ENCODE measurements at regions not wholly inside any gene's neighbourhood (a gene's known extent, or its start where the extent isn't known, plus 50 kb on each side); places are given as distances from the start of the nearest gene placed in this dataset.

DNA sequence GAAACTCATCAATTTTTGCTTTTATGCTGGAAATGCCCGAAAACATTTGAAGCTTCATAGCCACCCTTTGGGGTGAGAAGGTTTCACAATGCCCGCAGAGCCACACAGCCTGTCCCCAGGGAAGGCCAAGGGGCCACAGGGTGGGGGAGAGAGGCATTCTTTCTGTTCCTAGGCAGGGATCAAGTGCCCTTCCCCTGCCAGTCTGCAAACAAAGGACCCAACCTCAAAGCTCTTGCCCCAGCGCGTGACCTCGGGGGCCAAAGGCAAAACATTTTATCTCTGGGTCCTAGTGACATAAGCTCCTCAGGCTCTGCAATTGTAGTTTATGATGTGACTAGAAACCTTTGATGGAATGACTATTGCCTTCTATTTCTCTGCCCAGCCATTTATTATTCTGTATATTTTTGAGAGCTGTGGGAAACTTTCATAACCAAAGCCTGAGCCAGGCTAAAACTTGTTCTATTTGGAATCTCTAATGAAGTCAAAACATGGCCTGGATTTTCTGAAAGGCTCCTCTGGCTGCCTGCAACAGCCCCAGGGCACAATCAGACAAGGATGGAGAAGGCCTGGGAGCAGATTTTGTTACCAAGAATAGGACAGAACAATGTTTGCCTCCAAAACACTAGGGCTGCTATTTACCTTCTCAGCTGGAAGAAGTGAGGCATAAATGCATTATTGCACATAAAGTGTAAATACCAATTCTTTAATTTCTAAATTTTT is 137.2 kb upstream of the KCTD1 start:
- Mint-ChIP-seq H3K27me3 (ENCODE audit: low read depth) (peaks cover 29% of the 10 kb centered on the region), H3K9me3 (peaks cover 3% of the 10 kb centered on the region), H3K4me1 (ENCODE audit: low read depth) (no peaks in the 10 kb centered on the region), H3K36me3 (ENCODE audit: low read depth) (no peaks in the 10 kb centered on the region), H3K4me3 (ENCODE audit: low read depth) (no peak overlapping the region), H3K27ac (no peak overlapping the region)
- intact Hi-C loops (cut with micrococcal nuclease) = no loop called here
- DNase-seq (ENCODE audit: low spot score) = no peak

DNA sequence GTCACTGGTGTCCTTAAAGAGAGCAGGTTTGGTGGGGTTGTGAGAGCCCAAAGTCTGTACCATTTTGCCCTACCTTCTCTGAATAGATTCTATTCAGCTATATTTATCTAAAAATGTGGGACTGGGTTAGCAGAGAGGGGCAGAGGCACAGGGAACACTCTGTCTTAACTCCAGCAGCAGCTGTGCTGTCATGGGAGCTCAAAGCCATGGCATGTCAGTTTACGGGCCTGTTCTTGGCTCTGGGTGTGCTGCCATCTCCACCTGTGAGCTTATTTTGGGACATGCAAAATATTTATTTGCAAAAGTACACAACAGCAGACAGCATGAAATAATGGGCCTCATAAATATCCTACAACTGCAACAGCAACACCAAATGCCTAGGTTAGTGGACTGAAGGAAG is 129.6 kb upstream of the KCTD1 start:
- Mint-ChIP-seq H3K4me3 (ENCODE audit: low read depth) (no peak overlapping the region), H3K36me3 (ENCODE audit: low read depth) (no peaks in the 10 kb centered on the region), H3K9me3 (peaks cover 11% of the 10 kb centered on the region), H3K4me1 (ENCODE audit: low read depth) (no peaks in the 10 kb centered on the region), H3K27ac (no peak overlapping the region), H3K27me3 (ENCODE audit: low read depth) (peaks cover 12% of the 10 kb centered on the region)
- intact Hi-C loops (cut with micrococcal nuclease) = no loop called here
- no peak for DNase-seq (ENCODE audit: low spot score)

DNA sequence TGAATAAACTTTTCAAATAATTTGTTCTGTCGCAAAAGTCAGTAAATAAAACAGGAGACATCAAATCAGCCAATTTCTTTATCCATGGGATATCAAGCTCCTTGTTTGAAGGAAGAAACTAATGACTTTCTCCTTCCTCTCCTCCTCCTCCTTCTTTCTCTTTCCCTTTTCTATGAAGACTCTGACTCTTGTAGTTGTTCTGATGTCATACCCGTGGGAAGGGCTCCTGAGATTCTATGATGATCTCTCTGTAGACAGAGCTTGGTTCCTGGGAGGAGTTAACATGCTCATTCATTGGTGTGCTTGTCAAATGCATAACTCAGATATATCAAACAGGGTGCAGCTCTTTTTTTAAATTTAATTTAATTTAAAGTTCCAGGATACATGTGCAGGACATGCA is 118.7 kb upstream of the KCTD1 start:
- no peak overlapping the region for H3K27ac Mint-ChIP-seq

DNA sequence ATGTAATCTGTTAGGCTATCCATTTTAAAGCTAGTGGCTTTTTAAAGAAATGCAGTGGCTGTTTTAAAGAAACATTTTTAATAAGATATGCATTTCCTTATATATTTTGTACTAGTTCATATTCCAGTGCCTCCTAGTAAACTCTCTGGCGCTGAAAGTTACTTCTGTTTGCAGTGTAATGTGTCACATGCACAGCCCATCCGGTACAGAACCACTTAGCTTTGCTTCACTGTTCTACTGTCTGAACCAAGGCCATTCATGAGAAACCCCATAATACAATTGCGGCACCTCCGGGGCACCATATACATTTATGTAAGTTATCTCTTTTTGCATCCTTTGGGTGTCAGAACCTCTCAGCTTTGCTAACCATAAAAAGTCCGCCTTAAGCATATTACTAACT is 114.6 kb upstream of the KCTD1 start:
- no peak for DNase-seq (ENCODE audit: low spot score)
- Mint-ChIP-seq H3K4me3 (ENCODE audit: low read depth) (no peak overlapping the region), H3K9me3 (no peaks in the 10 kb centered on the region), H3K27me3 (ENCODE audit: low read depth) (peaks cover 60% of the 10 kb centered on the region), H3K36me3 (ENCODE audit: low read depth) (no peaks in the 10 kb centered on the region), H3K27ac (no peak overlapping the region), H3K4me1 (ENCODE audit: low read depth) (peaks cover 4% of the 10 kb centered on the region)
- intact Hi-C loops (cut with micrococcal nuclease) = no loop called here

More for the DNA sequence above, 118.7 kb upstream of the KCTD1 start:
- Mint-ChIP-seq H3K36me3 (ENCODE audit: low read depth) (no peaks in the 10 kb centered on the region), H3K27me3 (ENCODE audit: low read depth) (peaks cover 54% of the 10 kb centered on the region), H3K4me1 (ENCODE audit: low read depth) (no peaks in the 10 kb centered on the region), H3K9me3 (no peaks in the 10 kb centered on the region), H3K4me3 (ENCODE audit: low read depth) (no peak overlapping the region)
- intact Hi-C loops (cut with micrococcal nuclease) = no loop called here
- no peak for DNase-seq (ENCODE audit: low spot score)

DNA sequence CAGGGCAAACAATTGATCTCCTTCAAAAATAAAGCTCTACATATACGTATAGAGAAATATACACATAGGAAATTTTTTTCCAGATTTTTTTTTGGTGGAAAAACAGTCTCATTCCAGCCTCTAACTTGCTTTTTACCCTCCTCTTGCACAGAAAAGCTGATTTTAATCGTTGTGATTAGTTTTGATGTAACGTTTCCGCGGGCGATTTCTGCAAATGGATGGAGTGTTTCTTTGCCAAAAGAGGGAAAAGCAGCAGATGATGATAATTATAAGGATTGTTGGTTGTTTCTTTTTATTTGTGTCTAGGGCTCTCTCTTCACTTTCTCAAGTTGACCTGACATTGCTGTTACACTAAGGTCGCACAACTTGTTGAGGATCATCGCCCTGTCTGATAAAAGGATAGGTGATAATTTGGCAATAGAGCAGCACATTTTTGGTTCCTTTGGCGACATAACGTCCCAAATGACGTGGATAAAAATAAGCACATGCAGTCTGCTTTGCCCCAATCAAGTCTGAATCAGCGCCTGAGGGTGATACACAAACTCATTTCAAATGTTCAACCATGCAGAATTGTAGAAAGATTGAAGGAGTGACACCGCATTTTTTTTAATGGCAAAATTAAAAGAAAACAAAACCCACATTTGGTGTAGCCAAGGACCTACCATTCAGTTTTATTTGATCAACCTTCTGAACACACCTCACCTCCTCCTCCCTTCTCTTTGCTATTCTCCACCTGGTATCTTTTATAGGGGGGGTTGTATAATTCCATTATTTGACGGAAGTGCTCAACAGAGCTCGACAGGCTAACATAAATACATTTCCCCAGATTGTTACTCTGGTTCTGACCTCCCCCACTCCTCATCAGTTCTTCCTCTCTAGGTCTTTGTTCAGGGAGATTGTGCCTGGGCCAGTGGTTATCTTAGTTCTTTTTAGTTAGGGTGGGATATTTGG is 109.6 kb upstream of the KCTD1 start:
- DNase-seq (ENCODE audit: low spot score) = no peak
- Mint-ChIP-seq H3K36me3 (ENCODE audit: low read depth) (no peaks in the 10 kb centered on the region), H3K4me3 (ENCODE audit: low read depth) (peak overlapping the region; percentile 80), H3K4me1 (ENCODE audit: low read depth) (peaks cover 13% of the 10 kb centered on the region), H3K9me3 (no peaks in the 10 kb centered on the region), H3K27me3 (ENCODE audit: low read depth) (peaks cover 66% of the 10 kb centered on the region), H3K27ac (no peak overlapping the region)
- intact Hi-C loops (cut with micrococcal nuclease) = loop anchor here (1.0 to 2.0 kb wide), 2 partner anchors 53 to 109 kb away; no protein-coding TSS in a partner anchor

DNA sequence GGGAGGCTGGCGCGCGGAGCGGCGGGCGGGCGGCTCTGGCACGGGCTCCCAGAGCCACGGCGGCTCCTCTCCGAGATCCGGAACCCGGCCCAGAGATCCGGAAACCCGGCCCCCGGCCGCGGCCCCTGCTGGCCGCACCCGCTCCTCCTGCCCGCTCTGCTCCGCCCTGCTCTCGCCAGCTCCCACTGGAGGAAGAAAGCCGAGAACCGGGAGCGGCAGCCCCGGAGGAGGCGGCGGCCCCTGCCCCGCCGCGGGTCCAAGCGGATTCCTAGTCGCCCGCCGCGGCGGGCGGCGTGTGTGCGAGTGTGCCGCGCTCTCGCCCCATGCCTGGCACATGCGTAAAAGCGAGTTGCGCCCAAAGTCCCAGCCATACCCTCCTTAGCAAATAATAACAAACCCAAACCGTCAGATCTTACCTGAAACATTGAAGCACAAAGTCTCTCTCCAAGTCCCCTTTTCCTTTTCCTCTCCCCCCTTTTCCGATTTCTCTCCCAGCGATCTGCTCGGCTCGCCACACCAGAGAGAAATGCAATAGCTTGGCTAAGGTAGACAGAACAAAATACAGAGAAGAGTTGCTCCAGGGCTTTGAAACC is 108.7 kb upstream of the KCTD1 start:
- Mint-ChIP-seq H3K4me1 (ENCODE audit: low read depth) (peaks cover 13% of the 10 kb centered on the region), H3K27ac (peak overlapping the region; percentile 3), H3K9me3 (no peaks in the 10 kb centered on the region), H3K27me3 (ENCODE audit: low read depth) (peaks cover 71% of the 10 kb centered on the region), H3K4me3 (ENCODE audit: low read depth) (peak overlapping the region; percentile 80), H3K36me3 (ENCODE audit: low read depth) (no peaks in the 10 kb centered on the region)
- DNase-seq (ENCODE audit: low spot score) = no peak
- intact Hi-C loops (cut with micrococcal nuclease) = loop anchor here (1.0 to 2.0 kb wide), 2 partner anchors 54 to 108 kb away; no protein-coding TSS in a partner anchor

DNA sequence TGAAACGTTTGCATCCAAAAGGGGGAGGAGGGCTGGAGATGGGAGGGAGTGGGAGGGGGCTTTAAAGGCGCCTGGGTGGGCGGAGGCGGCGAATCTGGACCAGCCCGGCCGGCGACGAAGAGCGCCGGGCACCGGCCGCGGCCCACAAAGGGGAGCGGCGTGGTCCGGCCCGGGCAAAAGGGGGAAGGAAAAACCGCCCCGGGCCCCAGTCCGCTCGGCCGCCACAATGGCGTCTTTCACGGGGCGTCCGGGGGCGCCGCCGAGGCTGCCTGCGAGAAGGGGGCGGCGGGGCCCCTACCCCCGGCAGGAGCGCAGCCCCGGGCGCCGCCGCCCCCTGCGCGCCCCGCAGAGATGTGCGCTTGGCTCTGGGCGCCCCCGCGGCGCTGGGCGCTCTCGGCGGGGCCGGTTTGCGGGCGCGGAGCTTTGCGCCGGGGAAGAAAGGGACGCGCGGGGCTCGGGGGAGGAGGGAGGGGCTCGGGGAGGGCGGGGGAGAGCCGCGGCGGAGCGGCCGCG is 108.1 kb upstream of the KCTD1 start:
- H3K9me3 Mint-ChIP-seq = no peaks in the 10 kb centered on the region
- no peaks in the 10 kb centered on the region for H3K36me3 Mint-ChIP-seq (ENCODE audit: low read depth)
- no peak for DNase-seq (ENCODE audit: low spot score)
- no peak overlapping the region for H3K4me3 Mint-ChIP-seq (ENCODE audit: low read depth)
- peaks cover 13% of the 10 kb centered on the region for H3K4me1 Mint-ChIP-seq (ENCODE audit: low read depth)
- H3K27me3 Mint-ChIP-seq (ENCODE audit: low read depth) = peaks cover 71% of the 10 kb centered on the region
- intact Hi-C loops (cut with micrococcal nuclease) = loop anchor here (2.0 kb wide), 1 partner anchor 54 kb away; no protein-coding TSS in a partner anchor
- no peak overlapping the region for H3K27ac Mint-ChIP-seq

DNA sequence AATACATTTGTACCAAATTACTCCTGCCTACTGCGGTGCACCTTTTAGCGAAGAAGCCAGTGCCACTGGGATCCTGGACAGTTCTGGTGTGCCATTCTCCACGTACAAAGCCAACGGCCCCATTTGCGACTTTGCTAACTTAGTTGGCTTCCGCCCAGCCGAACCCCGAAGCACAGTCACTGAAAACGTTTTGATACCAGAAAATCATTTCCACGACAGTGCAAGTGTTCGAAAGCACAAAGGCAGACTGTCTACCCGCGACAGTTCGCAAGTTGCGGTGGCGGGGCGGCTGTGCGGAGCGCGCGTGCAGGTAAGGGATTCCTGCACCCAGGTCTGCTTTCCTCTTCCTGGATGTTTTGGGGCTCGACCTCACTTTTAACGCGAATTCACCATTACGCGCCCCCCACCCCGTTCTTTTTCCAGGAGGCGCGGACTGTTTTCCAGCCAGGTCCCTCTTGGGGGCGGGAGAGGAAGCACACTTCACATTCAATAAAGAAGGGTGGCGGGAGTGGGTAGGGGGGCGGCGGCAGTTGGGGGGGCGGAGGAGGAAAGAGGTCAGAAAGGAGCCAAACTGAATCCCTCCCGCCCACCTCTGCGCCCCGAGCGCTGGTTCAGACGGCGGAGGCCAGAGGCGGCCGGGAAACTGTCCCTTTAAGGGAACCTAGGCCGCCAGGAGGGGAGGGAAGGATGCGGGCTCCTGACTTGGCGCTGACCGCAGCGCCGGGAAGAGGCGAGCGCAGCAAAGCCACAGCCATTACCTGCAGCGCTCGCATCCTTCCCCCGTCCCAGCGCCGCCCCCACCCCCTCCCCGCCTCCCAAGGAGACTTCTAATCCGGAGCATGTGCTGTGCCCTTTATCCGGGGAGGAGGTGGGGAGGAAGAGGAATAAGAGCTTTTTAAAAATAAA is 107.4 kb upstream of the KCTD1 start:
- peaks cover 13% of the 10 kb centered on the region for H3K4me1 Mint-ChIP-seq (ENCODE audit: low read depth)
- no peak overlapping the region for H3K27ac Mint-ChIP-seq
- H3K27me3 Mint-ChIP-seq (ENCODE audit: low read depth) = peaks cover 73% of the 10 kb centered on the region
- H3K36me3 Mint-ChIP-seq (ENCODE audit: low read depth) = no peaks in the 10 kb centered on the region
- intact Hi-C loops (cut with micrococcal nuclease) = loop anchor here (2.0 kb wide), 1 partner anchor 55 kb away; no protein-coding TSS in a partner anchor
- no peaks in the 10 kb centered on the region for H3K9me3 Mint-ChIP-seq
- no peak for DNase-seq (ENCODE audit: low spot score)
- peak overlapping the region; percentile 37 for H3K4me3 Mint-ChIP-seq (ENCODE audit: low read depth)

DNA sequence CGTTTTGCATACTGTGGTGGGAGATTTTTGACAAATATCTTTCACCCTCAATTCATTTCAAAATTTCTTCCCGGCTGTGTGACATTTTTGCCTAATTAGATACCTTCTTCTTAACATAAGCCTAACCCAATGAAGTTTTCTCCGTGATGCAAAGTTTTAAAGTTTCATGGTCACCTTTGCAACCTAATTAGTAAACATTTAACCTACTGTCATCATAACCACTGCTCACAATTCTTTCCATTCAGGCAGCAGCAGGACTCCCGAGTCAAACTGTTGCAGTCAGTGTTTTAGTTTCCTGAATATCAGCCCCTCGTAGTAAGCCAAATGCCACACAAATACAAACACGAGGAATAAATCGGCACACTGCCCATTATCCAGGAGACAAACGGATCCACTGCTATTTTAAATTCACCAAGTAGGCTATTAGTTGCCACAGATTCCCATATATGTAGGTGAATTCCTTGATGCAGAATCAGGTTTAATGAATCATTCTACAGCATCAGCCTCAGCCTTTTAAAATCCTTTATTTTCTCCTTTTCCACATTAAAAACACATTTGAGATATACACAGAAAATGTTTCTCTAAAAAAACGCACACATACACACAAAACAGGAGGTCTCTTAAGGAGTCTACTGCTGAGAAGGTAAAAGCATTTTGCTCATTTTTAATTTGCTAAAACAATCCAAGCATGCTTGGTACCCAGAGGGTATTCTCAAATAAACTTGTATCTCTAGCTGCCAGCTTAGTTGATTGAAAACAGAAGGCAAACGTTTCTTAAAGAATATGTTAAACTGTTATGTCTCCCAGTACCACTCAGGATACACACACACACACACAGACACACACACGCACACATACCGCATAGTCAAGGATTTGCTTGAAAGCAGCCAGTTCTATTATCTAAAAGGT is 106.5 kb upstream of the KCTD1 start:
- DNase-seq (ENCODE audit: low spot score) = no peak
- peak overlapping the region; percentile 37 for H3K4me3 Mint-ChIP-seq (ENCODE audit: low read depth)
- H3K27me3 Mint-ChIP-seq (ENCODE audit: low read depth) = peaks cover 76% of the 10 kb centered on the region
- peaks cover 13% of the 10 kb centered on the region for H3K4me1 Mint-ChIP-seq (ENCODE audit: low read depth)
- no peak overlapping the region for H3K27ac Mint-ChIP-seq
- H3K36me3 Mint-ChIP-seq (ENCODE audit: low read depth) = no peaks in the 10 kb centered on the region
- intact Hi-C loops (cut with micrococcal nuclease) = no loop called here
- no peaks in the 10 kb centered on the region for H3K9me3 Mint-ChIP-seq

DNA sequence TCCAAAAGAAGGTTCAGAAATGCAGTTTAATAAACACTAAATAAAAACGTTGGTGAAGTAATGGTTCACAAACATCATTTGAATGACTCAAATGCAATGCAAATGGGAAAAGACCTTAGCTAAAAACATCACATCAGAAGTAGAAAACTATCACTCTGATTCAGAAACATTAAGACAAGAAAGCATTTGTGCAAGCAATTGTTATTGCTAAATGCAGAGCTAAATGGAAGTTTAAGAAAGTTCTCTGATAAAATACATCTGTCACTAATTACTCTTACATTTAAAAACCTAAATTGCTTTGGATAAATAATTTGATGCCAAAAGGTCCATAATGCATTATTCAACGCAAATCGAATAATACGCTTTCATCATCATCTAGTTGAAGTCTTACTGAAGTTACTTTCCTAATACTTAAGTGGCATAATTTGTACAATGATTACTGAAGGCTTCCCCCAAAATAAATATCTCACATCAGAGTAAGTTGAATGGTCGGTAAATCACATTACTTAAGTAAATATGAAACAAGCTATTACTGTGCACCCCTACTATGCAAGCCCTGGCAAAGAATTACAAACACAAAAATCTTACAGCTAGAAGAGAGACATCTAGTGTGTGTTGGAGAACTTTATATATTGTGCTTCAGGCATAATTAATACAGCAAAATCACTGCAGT is 105.7 kb upstream of the KCTD1 start:
- Mint-ChIP-seq H3K4me3 (ENCODE audit: low read depth) (no peak overlapping the region), H3K9me3 (no peaks in the 10 kb centered on the region), H3K27me3 (ENCODE audit: low read depth) (peaks cover 78% of the 10 kb centered on the region), H3K36me3 (ENCODE audit: low read depth) (no peaks in the 10 kb centered on the region), H3K27ac (no peak overlapping the region), H3K4me1 (ENCODE audit: low read depth) (peaks cover 13% of the 10 kb centered on the region)
- DNase-seq (ENCODE audit: low spot score) = no peak
- intact Hi-C loops (cut with micrococcal nuclease) = no loop called here

DNA sequence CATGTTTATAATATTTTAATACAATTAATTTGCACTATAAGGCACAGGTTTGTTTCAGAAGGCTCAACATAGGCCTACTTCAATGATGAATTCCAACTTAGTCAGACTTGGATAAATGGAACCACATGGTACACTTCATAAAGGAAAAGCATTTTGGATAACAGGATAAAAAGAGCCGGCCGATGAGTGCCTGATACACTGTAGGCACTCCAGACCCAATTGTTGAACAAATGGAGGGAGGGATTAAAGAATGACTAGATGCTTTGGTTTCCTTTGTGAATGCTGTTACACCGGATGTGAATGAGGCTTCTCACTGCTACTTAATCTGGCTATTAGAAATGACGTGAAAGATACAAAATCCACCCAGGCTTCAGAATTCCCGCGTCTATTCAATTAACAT is 104.1 kb upstream of the KCTD1 start:
- Mint-ChIP-seq H3K4me3 (ENCODE audit: low read depth) (no peak overlapping the region), H3K27ac (no peak overlapping the region), H3K9me3 (no peaks in the 10 kb centered on the region), H3K36me3 (ENCODE audit: low read depth) (no peaks in the 10 kb centered on the region), H3K4me1 (ENCODE audit: low read depth) (peaks cover 4% of the 10 kb centered on the region), H3K27me3 (ENCODE audit: low read depth) (peaks cover 62% of the 10 kb centered on the region)
- intact Hi-C loops (cut with micrococcal nuclease) = no loop called here
- DNase-seq (ENCODE audit: low spot score) = no peak

Data from activated T-helper 2 cell treated with anti-CD3 and anti-CD28 coated beads, Interferon-gamma antibody, Interleukin-2, Interleukin-4, amounts not matched to agents 10 μg/mL and 5 μg/mL and 100 μg/mL, durations not matched to agents 14 hours and 24 hours and 36 hours (primary cell).